GM19372 (cell line): ENCODE measurements at regions not wholly inside any gene's neighbourhood (a gene's known extent, or its start where the extent isn't known, plus 50 kb on each side); places are given as distances from the start of the nearest gene placed in this dataset.
"Not testable (repeated sequence)": the region's sequence is repeated elsewhere in the genome, so short reads cannot be mapped to it uniquely, and the experiment has no call there.

Source experiments
- ATAC-seq: cut with Tn5 transposase; IDR thresholded peaks from one replicate; pipeline ENCODE4 v1.9.1; 2021; ENCODE audit warnings: mild to moderate bottlenecking, low read depth, moderate library complexity; ENCODE audit not compliant: unreplicated experiment

DNA sequence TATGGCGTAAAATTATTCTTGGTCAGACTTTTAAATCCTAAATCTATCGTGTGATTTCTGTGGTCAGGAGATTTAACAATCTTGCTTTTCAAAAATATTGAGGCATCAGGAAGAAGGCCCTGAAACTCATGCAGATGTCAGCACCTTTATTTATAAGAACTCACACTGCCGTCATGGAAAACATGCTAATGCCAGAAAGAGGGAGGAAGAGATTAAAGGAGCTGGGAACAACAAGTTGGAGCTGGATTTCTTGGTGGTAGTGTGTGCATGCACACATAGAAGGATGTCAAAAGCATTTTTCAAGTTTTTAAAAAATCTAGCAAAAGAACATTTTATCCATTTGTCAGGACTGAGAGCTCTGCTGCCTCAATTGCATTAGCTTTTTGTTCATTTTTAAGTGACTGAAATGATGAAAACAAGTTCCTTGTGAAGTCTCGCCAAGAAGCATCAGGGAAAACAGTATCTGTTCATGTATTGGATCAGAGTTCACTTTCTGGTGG, 342.5 kb downstream of the SPRY2 start:
- ATAC-seq, result no peak

DNA sequence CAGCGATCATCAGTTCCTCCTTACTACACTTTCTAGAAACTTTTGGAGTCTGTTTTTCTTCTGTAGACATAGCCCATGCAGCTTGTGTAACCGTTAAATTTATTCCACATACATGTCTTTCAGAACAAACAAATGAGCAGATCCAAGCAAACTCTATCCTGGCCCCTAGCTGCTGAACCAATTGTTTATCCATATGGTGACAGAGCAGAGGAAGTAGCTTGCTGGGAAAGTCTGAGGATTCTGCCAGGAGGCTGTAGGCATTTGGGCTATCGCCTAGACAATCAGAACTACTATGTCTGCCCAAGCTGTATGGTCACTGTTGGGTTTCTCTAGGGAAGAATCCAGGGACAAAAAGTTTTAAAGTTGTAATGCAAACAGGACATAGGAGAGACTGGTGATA, 343.7 kb downstream of the SPRY2 start:
- ATAC-seq, result no peak

DNA sequence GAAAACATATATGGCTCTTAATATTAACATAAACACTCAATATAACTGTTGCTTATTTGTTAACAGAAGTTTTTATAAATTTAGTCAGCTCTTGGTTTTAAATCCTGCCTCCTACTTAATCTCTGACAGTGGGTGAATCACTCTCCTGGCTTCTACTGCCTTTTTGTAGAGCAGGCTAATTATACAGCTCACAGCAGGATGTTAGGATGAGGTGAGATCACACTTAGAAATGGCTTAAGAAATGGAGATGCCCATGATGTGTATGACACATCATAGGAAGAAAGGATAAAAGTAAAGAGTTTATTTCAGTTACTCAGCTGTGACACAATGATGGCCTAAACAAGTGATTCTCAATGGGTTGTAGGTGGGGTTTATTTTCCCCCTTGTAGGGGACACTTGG, 345.6 kb downstream of the SPRY2 start:
- ATAC-seq, result no peak

DNA sequence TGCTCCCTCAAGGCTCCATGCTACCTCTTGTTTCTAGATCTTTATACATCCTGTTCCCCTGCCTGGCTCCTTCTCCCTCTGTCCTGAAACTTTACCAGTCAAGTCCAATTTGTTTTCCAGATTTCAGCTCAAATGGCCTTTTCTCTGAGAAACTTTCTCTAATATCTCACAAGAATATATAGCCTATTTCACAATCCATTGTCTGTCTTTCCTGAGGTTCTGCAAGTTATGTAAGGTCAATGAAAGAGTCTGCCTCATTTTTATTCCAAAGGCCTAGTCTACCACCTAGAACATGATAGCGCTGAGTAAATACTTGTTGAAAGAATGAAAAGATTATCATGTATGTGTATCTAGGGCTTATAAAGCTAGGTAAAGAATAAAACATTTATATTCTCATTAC, 348.8 kb downstream of the SPRY2 start:
- no peak for ATAC-seq

DNA sequence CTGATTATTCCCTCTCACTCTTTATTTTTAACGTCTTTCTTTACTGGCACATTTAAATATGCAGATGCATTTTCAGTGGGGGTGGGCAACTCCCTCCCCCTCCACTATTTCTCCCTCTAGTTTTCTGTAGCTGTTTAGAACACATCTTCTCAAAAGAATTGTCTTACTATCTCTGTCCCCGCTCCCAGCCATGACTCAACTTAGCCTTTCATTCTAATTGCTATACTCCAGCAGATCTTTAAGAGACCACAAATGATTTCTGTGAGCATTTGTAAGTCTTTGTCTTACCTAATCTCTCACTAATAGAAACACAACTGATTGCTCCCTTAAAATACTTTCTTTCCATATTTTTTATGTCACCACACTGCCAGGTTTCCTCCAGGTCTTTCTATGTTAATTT, 350.9 kb downstream of the SPRY2 start:
- ATAC-seq, result no peak

DNA sequence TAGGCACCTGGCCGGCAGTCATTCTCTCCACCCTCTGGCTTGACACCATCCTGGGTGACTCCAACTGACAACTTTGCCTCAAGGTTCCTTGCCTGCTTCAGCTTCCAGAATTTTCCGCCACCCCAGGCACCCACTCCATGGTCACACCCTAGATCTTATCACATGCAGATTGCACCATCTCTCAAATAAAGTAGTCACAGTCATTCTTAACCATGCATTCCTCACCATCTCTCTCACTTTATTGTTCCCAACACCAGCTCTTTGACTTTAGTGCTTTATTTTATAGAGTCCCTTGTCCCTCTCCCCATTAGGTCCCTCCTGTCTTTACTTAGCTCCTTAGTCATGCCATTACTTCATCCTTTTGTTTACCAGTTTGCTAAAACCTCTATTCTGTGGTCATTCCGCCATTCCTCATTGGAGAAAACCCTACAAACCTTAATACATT, 351.7 kb downstream of the SPRY2 start:
- ATAC-seq, result no peak

DNA sequence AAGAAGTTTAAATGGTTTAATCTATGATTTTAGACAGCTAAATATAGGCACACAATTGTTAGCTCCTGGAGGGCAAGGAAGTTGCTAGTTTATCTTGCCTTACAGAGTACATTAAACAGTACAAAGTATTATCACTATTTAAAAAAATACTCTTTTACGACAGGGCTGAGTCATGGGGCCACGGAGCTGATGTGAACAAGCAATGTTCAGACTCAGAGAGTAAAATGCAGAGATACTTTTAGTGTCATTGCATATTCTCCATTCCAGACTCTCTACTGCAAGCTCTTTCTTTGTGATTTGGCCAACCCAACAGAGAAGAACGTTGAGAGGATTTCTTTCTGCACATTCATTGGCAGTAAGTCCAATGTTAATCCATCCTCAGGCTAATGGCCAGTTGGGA, 352.4 kb downstream of the SPRY2 start:
- ATAC-seq, result no peak

DNA sequence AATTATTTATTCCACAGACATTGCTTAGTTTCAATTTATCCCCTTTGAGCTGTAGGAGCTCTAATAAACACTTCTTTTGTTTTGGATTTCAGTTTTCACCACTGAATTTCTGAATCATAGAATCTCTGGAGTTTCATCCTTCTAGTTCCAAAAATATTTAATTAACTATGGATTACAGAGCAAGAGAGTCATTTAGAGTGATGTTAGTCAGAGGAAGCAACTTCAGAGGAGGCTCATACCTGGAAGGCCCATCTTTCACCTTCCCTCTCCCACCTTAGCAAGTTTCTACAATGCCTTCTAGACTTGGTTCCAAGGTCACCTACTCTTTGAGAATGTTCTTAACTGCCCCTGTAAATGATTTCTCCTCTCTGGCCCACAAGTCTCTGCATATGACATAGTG, 353.2 kb downstream of the SPRY2 start:
- ATAC-seq, result no peak

DNA sequence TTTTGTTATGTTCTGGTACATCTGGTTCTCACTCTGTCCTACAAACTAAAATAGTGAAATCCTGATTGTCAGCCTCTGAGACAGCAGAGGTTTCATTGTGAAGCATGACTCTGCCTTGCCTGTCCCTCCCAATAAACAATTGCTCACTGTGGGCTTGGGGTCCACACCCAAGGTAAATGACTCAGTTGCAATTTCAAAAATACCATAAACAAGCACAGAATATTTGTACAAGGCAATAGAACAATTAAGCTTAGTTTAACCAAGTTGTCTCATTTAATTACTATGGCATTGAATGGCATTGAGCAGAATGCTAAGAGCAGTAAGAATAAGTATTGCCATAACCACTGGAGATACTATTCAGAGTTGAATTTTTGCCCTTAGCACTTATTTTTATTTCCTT, 353.6 kb downstream of the SPRY2 start:
- no peak for ATAC-seq

DNA sequence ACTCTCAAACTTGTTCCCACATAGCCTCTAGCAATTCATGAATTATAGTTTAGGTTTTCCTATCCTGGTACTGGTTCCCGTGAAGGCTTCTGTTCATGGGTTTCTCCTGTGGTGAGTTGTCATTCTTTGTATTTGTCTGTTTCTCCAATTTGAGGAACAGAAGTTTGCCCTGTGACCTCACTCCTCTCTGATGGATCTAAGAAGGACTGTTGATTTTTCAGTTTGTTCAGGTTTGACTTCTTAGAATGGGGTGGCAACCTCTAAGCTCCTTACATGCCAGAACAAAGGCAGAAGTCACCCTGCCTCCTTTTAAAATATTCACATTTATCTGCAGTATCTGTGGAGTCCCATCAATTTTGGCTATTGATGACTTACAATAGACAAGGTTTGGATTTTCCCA, 354.0 kb downstream of the SPRY2 start:
- ATAC-seq, result no peak

DNA sequence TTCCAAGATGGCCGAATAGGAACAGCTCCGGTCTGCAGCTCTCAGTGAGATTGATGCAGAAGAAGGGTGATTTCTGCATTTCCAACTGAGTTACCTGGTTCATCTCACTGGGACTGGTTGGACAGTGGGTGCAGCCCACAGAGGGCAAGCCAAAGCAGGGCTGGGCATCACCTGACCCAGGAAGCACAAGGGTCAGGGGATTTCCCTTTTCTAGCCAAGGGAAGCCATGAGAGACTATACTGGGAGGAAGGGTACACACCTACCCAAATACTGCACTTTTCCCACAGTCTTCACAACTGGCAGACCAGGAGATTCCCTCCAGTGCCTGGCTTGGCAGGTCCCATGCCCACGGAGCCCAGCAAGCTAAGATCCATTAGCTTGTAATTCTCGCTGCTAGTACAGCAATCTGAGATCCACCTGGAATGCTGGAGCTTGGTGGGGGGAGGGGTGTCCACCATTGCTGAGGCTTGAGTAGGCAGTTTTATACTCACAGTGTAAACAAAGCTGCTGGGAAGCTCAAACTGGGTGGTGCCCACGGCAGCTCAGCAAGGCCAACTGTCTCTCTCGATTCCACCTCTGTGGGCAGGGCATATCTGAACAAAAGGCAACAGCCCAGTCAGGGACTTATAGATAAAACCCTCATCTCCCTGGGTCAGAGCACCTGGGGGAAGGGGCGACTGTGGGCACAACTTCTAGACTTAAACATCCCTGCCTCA, 365.8 kb downstream of the SPRY2 start:
- not testable (repeated sequence) for ATAC-seq

DNA sequence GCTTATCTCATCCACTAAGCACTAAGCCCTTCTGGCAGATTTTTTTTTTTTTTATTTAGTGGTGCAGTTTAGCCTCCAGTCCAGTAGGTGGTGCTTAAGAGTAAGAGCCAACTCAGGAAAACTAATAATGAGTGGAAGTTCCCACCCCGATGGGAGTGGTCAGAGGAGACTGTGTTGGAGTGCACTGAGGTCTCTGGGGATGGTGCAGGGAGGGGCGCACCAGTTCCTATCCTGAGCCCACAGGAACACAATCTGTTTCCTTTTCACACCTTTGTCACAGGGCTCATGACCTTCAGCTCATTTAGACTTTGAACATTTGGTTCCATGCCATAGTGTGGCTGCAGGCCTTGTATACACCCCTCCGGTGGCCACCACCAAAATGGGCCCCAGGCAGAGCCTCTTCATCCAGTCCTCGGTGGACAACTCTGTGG, 367.4 kb downstream of the SPRY2 start:
- ATAC-seq, result peak; percentile 70

DNA sequence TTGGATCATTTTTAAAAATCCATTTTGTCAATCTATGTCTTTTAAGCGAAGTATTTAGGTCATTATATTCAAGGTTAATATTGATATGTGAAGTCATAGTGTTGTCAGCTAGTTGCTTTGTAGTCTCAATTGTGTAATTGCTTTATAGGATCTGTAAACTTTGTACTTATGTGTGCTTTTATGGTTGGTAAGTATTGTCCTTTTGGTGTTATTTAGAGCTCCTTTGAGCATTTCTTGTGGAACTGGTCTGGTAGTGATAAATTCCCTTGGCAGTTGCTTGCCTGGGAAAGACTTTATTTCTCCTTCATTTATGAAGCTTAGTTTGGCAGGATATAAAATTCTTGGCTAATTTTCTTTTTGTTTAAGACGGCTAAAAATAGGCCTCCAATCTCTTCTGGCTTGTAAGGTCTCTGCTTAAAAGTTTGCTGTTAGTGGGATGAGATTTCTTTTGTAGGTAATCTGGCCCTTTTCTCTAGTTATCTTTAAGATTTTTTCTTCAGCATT, 368.8 kb downstream of the SPRY2 start:
- no peak for ATAC-seq

DNA sequence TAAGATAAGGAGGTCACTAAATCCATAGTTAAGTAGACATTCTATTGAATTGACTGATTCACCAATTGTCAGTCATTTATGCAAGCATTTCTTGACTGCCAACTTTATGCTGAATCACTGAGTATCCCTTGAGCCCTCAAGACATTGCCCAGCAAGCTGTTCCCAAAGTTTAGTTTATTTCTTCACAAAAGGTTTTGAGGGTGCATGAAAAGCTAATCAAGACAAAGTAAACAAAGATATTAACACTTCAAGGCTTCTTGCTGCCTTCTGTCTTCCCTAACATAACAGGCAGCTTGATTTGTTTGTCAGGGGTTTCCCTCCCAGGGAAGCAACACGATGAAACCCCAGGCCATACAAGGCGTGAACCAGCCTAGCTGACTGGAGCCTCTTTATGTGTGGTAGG, 374.4 kb downstream of the SPRY2 start:
- no peak for ATAC-seq

DNA sequence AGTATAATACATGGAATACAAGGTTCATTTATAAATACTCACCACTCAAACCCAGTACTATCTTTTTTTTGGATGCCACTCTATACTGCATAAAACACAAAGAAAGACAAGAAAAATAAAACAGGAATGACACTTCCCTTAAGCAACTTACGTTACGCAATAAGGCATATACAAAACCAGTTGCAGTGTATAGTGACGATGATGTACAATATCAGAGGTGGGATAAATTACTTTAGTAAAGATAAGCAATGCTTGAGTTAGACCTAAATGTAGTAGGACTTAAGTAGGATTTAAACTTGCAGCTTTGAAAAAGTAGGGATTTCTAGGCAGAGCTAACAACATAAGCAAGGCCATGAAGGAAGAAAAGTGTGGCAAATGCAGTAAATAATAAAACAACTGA, 374.9 kb downstream of the SPRY2 start:
- no peak for ATAC-seq

DNA sequence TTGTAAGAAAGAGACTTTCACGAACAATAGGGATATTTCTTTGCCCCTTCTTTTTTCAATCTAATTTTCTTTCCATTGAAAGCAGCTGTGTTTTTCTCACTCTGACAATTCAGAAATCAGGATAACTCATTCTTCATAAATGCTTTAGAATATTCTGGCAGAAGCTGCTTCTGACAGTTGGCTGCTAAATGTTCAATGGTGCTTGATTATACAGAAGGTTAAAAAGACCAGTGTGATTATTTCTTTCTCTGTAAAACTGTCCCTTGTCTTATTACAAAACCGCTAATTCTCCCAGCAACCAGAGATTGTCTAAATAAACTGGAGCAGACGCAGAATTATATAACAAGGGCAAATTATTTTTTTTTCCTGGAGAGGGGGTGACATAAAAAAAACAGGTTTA, 394.4 kb downstream of the SPRY2 start:
- ATAC-seq, result no peak

DNA sequence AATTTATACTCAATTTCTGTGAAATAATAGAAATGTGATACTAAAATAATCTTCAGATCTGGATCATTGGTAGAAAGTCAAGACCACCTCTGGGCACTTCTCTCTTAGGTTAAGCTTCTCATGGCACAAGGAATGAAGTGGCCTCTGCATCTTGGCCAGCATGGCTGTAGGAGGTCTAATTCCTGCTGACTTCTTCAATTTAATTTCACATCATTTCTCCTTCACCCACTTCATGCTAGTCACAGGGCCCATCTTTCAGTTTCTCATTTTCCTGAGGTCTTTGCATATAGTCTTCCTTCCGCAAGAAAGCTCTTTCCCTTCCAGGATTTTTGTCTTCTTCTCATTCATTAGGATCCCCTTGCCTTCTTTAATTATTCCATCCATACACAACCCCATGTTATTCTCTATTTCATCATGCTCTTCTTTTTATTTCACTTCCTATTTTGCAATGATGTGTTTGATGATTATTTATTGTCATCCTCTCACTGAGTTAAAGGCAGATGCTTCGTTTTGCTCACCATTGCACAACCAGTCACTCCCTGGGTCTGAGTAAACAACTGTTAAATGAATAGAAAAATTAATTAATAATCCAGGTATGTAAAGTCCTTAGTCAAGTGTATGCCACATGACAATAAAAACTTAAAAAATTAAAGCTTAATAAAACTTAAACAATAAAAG, 397.4 kb downstream of the SPRY2 start:
- no peak for ATAC-seq

DNA sequence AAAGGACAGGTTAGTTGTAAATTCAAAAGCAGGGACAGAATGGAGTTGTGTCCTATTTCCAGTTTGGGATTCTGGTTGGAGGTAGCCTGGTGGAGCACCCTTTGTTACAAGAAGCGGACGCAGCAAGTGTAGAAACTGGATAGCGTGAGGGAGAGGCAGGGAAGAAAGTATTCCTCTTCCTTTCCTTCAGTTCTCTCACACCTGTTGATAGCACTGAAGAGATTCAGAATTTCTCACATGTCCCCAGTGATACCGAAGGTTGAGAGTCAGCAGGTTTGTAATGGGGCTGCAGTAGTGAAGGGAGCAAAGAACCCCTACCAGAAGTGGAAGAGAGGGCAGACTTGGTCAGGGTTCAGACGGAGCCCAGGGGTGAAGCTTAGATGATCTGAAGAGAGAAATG, 399.2 kb downstream of the SPRY2 start:
- ATAC-seq, result no peak

DNA sequence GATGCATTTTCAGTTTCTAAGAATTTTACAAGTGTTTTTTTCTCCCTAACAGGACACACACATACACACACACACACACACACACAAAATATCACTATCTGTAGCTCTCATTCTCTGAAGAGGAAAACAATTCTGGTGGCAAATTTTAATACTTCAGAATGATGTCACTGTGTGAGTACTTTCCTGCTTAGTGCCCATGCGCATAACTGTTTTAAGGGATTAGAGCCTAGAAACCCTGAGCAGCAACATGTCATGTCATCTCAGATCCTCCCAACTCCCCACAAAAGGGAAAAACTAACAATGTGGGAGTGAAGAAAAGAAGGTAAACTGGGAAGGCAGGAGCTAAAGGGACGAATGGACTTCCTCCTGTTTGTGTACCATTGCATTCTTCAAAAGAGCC, 401.2 kb downstream of the SPRY2 start:
- no peak for ATAC-seq

DNA sequence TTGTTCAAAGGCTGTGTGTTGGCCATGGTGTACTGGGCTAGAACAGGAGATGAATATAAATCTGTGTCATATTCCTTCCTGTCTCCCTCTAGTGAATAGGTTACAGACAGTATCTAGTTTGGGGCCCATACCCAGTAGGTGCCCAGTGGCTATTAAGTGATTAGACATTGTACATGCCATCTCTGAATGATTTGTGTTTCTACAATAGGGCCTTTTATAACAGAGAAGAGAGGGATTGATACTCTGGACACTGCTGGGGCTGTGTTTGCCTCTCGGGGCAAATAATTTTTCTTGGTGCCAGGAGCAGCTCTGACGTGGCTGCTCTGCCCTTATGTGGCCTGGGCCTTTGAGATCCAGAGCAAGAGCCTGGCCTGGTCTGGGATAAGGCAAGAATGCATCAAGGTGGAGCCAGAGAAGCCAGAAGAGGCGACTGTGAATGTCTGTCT, 403.1 kb downstream of the SPRY2 start:
- no peak for ATAC-seq

DNA sequence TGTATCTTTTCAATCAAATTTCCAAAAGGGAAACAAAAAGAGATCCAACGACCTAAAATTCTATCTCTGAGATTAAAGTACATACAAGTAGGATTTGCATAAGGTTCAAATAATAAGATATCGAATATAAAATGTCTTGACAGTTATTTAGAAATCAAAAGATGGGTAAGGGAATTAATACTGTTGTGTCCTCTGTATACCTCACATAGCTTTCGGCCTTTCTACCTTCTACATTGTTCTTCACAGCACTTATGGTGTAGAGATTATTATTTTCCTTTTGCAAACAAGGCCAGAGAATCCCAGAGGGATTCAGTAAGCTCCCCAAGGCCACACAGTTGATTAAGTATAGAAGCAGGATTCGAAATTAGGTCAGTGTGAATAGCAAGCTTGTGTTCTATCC, 403.6 kb downstream of the SPRY2 start:
- no peak for ATAC-seq
